HUES6 (cell line): ENCODE measurements at regions not wholly inside any gene's neighbourhood (a gene's known extent, or its start where the extent isn't known, plus 50 kb on each side); places are given as distances from the start of the nearest gene placed in this dataset.
A peak's percentile ranks its signal among the peaks of the same experiment; 100 is the strongest.
"Not testable (repeated sequence)": the region's sequence is repeated elsewhere in the genome, so short reads cannot be mapped to it uniquely, and the experiment has no call there.

Experiments
- H3K27ac ChIP-seq: 2 replicates; pipeline ENCODE4 v1.7.0; 2013; ENCODE audit warnings: low read depth, mild to moderate bottlenecking, low read length, inconsistent platforms
- H3K27me3 ChIP-seq: 2 replicates; pipeline ENCODE4 v1.6.1; 2013; ENCODE audit warnings: low read length; ENCODE audit not compliant: control insufficient read depth, insufficient read depth
- H3K36me3 ChIP-seq: 2 replicates; pipeline ENCODE4 v1.6.1; 2013; ENCODE audit warnings: low read length; ENCODE audit not compliant: control insufficient read depth, insufficient read depth
- H3K4me1 ChIP-seq: 2 replicates; pipeline ENCODE4 v1.6.1; 2013; ENCODE audit warnings: low read length; ENCODE audit not compliant: control insufficient read depth, insufficient read depth
- H3K4me3 ChIP-seq: 2 replicates; pipeline ENCODE4 v1.5.1; 2013; ENCODE audit warnings: low read depth, low read length
- H3K9ac ChIP-seq: one replicate; pipeline ENCODE4 v1.6.1; 2013; ENCODE audit warnings: mild to moderate bottlenecking, low read length
- H3K9me3 ChIP-seq: 2 replicates; pipeline ENCODE4 v1.6.1; 2013; ENCODE audit warnings: low read depth, low read length; ENCODE audit not compliant: control insufficient read depth, insufficient read depth

DNA sequence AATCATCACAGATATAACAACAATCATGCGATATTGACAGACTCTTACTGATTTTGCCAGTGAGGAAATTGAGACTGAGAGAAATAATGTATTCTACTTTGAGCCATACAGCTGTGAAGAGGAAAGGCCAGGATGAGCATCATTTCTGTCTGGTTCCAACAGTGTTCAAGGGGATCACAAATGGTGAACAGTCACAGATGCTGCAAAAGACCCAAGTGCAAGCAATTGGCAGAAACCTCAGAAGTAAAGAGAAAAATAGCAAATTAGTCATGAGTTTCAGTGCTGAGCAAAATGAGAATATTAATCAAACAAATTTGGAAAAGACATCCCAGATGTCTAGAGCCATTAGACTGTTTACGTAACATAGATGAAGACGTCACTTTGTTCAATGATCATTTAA lies 114.1 kb downstream of the RAB38 start:
- H3K9ac ChIP-seq, result no peak overlapping the region
- H3K4me1 ChIP-seq, result peaks cover 6% of the 10 kb centered on the region
- no peaks in the 10 kb centered on the region for H3K27me3 ChIP-seq
- no peaks in the 10 kb centered on the region for H3K36me3 ChIP-seq
- no peak overlapping the region for H3K27ac ChIP-seq
- H3K4me3 ChIP-seq, result no peak overlapping the region
- H3K9me3 ChIP-seq, result no peaks in the 10 kb centered on the region

DNA sequence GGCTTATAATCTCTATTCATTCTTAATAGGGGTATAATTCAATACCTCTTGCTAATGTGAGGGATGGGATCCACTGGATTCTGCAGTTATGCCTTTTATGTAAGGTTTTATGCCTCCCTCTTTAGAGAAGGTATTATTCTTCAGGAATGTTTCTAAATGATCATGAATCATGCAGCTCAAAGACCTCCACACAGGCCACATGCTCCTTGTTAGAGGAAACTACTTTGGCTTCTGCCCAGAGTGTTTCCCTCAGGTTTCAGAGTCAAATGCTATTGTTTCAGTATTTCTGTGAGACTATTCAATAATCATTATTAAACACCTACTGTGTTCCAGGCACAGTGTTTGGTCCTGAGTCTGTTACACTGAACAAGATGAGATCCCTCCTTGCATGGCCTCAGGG lies 115.9 kb downstream of the RAB38 start:
- peaks cover 6% of the 10 kb centered on the region for H3K4me1 ChIP-seq
- no peak overlapping the region for H3K4me3 ChIP-seq
- no peaks in the 10 kb centered on the region for H3K27me3 ChIP-seq

DNA sequence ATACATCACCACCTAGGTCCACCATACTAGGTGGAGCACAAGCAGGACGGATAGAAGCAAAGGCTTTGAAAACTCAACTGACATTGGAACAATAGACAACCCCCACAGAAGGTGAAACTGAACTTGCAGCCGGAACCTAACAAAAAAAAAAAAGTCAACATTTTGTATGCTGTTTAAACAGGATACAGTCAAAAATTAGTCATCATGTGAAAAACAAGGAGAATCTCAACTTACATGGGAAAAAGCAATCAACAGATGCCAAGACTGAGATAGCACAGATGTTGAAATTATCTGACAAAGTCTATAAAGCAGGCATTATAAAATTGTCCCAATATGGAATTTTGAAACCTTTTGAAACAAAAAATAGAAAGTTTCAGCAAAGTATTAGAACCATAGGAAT lies 123.8 kb downstream of the RAB38 start:
- H3K27me3 ChIP-seq, result no peaks in the 10 kb centered on the region
- H3K36me3 ChIP-seq, result no peaks in the 10 kb centered on the region
- no peak overlapping the region for H3K9ac ChIP-seq
- no peak overlapping the region for H3K4me3 ChIP-seq
- no peak overlapping the region for H3K27ac ChIP-seq
- H3K4me1 ChIP-seq, result peaks cover 25% of the 10 kb centered on the region; the same call in 1 of the 2 replicates
- H3K9me3 ChIP-seq, result no peaks in the 10 kb centered on the region

More for the DNA sequence above, 115.9 kb downstream of the RAB38 start:
- no peaks in the 10 kb centered on the region for H3K9me3 ChIP-seq
- H3K36me3 ChIP-seq, result no peaks in the 10 kb centered on the region
- no peak overlapping the region for H3K9ac ChIP-seq
- no peak overlapping the region for H3K27ac ChIP-seq

DNA sequence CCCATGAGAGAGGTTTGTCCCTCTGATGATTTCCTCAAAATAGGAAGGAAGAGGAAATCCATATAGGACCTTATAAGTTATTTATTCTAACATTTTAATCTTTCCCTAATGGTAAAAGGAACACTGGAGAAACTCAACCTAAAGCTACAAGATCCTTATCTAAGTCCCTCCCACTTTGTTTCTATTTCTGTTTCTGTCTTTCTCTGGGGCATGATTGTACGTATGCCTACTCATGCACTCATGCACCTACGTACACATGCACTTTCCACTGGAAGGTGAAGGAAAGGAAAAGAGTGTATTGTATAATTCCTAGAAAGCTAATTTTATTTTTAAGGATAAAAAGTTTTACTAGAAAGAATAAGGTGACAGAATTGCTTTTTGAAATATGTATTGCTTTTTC lies 125.0 kb downstream of the RAB38 start:
- no peaks in the 10 kb centered on the region for H3K36me3 ChIP-seq

DNA sequence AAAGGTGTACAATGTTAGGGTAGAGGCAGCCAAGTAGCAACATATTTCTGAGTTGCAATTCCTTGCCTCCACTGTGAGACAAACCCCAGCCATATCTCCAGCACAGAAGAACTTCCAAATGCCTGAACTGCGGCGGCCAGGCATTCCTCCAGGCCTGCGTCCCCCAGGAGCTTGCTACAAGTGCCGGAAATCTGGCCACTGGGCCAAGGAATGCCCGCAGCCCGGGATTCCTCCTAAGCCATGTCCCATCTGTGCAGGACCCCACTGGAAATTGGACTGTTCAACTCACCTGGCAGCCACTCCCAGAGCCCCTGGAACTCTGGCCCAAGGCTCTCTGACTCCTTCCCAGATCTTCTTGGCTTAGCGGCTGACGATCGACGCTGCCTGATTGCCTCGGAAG lies 130.0 kb downstream of the RAB38 start:
- Histone ChIP-seq H3K4me3 (peak overlapping the region; percentile 23; the same call in 1 of the 2 replicates), H3K4me1 (peaks cover 56% of the 10 kb centered on the region), H3K9ac (peak overlapping the region; percentile 86)
- not testable (repeated sequence) for H3K27ac ChIP-seq, H3K27me3 ChIP-seq, H3K9me3 ChIP-seq, H3K36me3 ChIP-seq

More for the DNA sequence above, 125.0 kb downstream of the RAB38 start:
- no peaks in the 10 kb centered on the region for H3K27me3 ChIP-seq
- no peak overlapping the region for H3K4me3 ChIP-seq
- H3K9me3 ChIP-seq, result no peaks in the 10 kb centered on the region
- peaks cover 28% of the 10 kb centered on the region; the same call in 1 of the 2 replicates for H3K4me1 ChIP-seq
- peak overlapping the region; percentile 62; the same call in 1 of the 2 replicates for H3K27ac ChIP-seq
- H3K9ac ChIP-seq, result peak overlapping the region; percentile 80

DNA sequence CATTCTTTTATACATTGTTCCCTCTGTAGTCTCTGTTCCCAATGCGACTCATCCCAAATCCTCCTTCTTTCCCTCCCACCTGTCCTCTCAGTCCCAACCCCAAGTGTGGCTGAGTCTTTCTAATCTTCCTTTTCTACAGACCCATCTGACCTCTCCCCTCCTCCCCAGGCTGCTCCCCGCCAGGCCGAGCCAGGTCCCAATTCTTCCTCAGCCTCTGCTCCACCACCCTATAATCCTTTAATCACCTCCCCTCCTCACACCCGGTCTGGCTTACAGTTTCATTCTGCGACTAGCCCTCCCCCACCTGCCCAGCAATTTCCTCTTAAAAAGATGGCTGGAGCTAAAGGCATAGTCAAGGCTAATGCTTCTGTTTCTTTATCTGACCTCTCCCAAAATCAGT lies 130.6 kb downstream of the RAB38 start:
- H3K27me3 ChIP-seq, H3K36me3 ChIP-seq, H3K9me3 ChIP-seq, H3K27ac ChIP-seq: not testable (repeated sequence)
- Histone ChIP-seq H3K4me3 (peak overlapping the region; percentile 27; the same call in 1 of the 2 replicates), H3K4me1 (peaks cover 51% of the 10 kb centered on the region), H3K9ac (peak overlapping the region; percentile 86)

DNA sequence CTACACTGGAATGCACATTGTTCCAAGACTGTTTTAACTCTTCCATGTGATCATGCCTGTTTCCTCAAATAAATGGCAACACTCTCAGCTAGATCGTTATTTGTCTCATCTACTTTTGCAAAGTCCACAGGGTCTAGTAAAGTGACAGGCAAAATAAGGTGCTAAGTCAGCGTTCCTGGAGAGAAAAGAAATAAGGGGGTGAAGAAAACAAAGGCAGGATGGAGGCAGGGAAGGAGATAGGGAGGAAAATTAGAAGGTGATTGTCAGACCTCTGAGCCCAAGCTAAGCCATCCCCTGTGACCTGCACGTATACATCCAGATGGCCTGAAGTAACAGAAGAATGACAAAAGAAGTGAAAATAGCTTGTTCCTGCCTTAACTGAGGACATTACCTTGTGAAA lies 132.1 kb downstream of the RAB38 start:
- no peaks in the 10 kb centered on the region for H3K9me3 ChIP-seq
- peak overlapping the region; percentile 64; the same call in 1 of the 2 replicates for H3K27ac ChIP-seq
- H3K9ac ChIP-seq, result peak overlapping the region; percentile 79
- peaks cover 46% of the 10 kb centered on the region for H3K4me1 ChIP-seq
- no peaks in the 10 kb centered on the region; the same call in 1 of the 2 replicates for H3K36me3 ChIP-seq
- H3K27me3 ChIP-seq, result no peaks in the 10 kb centered on the region
- peak overlapping the region; percentile 20; the same call in 1 of the 2 replicates for H3K4me3 ChIP-seq

DNA sequence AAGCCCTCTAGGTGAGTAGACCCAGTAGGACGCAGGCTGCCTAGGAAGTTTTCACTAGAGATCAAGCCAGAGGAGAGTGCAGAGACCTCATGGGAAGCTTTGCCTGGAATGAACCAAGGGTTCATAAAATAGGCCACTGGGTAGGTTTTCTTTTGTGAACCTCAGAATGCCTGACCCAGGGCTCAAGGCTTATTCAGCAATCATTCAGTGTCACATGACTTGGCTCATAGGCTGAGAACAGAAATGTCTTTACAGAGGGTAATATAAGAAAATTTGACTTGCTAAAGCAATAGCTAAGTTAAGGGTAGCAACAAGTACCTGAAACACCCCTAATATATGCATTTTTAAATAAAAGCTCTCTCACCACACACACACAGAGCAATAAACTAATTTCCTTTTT lies 132.6 kb downstream of the RAB38 start:
- H3K27ac ChIP-seq, result peak overlapping the region; percentile 64; the same call in 1 of the 2 replicates
- H3K4me1 ChIP-seq, result peaks cover 41% of the 10 kb centered on the region
- no peaks in the 10 kb centered on the region; the same call in 1 of the 2 replicates for H3K36me3 ChIP-seq
- H3K9ac ChIP-seq, result peak overlapping the region; percentile 79
- peak overlapping the region; percentile 20; the same call in 1 of the 2 replicates for H3K4me3 ChIP-seq
- H3K27me3 ChIP-seq, result no peaks in the 10 kb centered on the region
- H3K9me3 ChIP-seq, result no peaks in the 10 kb centered on the region

DNA sequence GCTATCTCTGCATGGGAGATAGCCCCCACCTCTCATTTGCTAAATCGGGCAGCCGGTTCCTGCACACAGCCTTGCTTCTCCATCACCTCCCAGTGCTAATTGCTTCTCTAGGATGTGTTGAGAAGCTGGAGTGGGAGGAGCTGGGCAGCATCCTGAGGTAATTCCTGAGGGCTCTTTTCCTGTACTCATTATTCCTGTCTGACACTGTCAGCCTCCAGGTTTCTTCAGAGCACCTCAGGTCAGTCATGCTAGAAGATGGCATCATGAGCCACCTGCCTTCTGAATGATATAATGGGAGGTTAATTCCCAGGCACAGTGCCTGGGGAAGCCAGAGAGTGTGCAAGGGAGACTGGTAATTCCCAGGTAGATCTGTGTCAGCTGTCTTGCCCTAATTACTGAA lies 133.0 kb downstream of the RAB38 start:
- Histone ChIP-seq H3K4me3 (peak overlapping the region; percentile 20; the same call in 1 of the 2 replicates), H3K27ac (peak overlapping the region; percentile 64; the same call in 1 of the 2 replicates), H3K27me3 (no peaks in the 10 kb centered on the region), H3K36me3 (no peaks in the 10 kb centered on the region; the same call in 1 of the 2 replicates), H3K9ac (peak overlapping the region; percentile 79), H3K4me1 (peaks cover 38% of the 10 kb centered on the region), H3K9me3 (no peaks in the 10 kb centered on the region)

DNA sequence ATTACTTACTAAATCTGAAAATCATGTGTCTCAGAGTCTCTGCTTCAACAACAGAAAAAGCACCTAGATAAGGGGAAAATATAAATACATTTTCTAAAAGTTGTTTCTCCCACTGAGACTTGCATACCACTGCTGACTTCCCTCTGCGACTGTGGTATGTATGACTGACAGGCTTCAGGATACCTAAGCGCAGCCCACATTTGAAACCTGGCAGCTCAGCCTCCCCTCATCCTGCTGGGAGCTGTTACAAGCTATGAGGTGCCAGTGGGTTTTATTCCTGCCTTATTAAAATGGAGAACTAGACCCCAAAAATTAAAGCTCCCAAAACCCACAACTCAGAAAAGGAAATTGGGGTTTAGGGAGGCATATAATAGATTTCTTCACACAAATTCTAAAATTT lies 133.6 kb downstream of the RAB38 start:
- H3K9me3 ChIP-seq, result no peaks in the 10 kb centered on the region
- H3K4me1 ChIP-seq, result peaks cover 38% of the 10 kb centered on the region
- H3K36me3 ChIP-seq, result no peaks in the 10 kb centered on the region; the same call in 1 of the 2 replicates
- peak overlapping the region; percentile 20 for H3K9ac ChIP-seq
- H3K27ac ChIP-seq, result peak overlapping the region; percentile 64; the same call in 1 of the 2 replicates
- H3K4me3 ChIP-seq, result no peak overlapping the region; the same call in 1 of the 2 replicates
- no peaks in the 10 kb centered on the region for H3K27me3 ChIP-seq

DNA sequence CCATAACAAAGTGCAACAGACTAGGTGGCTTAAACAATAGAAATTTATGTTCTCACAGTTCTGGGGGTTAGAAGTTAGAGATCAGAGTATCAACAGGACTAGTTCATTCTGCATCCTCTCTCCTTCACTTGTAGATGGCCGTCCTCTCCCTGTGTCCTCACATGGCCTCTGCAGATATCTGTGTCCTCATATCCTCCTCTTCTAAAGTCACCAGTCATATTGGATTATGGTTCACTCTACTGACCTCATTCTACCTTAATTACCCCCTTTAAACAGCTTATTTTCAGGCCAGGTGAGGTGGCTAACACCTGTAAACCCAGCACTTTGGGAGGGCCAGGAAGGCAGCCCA lies 135.1 kb downstream of the RAB38 start:
- H3K9ac ChIP-seq, result no peak overlapping the region
- H3K4me3 ChIP-seq, result no peak overlapping the region
- no peaks in the 10 kb centered on the region; the same call in 1 of the 2 replicates for H3K36me3 ChIP-seq
- no peak overlapping the region for H3K27ac ChIP-seq
- H3K9me3 ChIP-seq, result no peaks in the 10 kb centered on the region
- H3K4me1 ChIP-seq, result peaks cover 35% of the 10 kb centered on the region
- H3K27me3 ChIP-seq, result no peaks in the 10 kb centered on the region
